ENCODE measurements at regions not wholly inside any gene's neighbourhood (a gene's known extent, or its start where the extent isn't known, plus 50 kb on each side); places are given as distances from the start of the nearest gene placed in this dataset.

DNA sequence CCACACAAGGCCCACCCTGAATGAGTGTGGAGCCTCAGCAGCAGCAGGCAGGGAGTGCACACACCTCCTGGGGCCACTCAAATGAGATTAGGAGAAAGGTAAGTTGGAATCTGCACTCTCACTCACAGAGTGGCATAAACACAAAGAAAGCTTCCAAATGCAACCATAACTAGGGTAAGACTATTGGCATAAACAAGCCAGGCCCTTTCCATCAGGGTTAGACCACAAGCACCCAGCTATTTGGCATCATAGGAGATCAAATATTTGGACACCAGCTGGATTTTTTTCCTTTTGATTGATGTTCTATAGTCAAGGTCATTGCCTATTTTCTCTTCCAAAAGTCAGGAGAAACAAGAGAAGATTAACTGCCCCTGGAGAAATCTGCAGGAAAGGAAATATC is 471.5 kb downstream of the TXNL1 start:
- no peak overlapping the region for H3K4me3 ChIP-seq (ENCODE audit: low read length)

DNA sequence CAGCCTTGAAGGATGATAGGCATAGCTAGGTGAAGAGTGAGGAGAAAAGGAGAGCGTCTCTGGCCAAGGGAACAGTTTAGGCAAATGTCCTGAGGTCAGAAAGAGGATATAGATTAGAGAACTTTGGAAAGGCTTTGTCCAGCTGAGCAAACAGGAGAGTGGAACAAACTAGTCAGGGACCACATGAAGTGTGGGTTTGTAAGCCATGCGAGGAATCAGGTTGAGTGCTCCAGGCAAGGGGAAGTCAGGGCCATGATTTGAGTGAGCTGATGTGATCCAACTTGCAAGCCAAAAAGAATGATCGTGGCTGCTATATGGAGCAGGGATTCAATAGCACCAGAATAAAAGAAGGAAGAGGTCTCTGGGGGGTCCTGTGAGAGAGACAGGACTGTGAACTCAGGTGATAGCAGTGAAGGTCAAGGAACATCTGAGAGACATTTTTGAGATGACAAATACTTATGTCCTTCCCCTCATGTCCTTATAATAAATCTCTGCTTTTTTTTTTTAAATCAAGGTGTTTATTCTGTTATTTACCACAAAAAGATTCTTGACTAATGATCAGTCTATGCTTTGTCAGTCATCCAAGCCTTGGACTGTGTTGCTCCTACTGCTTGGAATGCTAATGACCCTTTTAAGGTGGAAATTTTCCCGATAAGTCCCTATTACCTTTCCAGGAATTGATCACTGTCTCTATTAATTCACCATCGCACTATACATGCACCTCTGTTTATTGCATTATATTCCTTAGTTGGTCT is 472.6 kb downstream of the TXNL1 start:
- peaks cover 3% of the 10 kb centered on the region; the same call in 1 of the 2 replicates for H3K4me1 ChIP-seq (ENCODE audit: control insufficient read depth, insufficient read depth, low read length)
- whole genome bisulfite sequencing (ENCODE audit: insufficient coverage, insufficient read length) = no CpG with 5 or more reads among the region's 5 CpGs
- H3K27ac ChIP-seq (ENCODE audit: low read length) = no peak overlapping the region
- H3K4me3 ChIP-seq (ENCODE audit: low read length) = no peak overlapping the region
- DNase-seq (ENCODE audit: low read depth, low spot score) = no peak
- no peaks in the 10 kb centered on the region for H3K9me3 ChIP-seq (ENCODE audit: control insufficient read depth, insufficient read depth, low read length)
- H3K36me3 ChIP-seq (ENCODE audit: control insufficient read depth, insufficient read depth, low read length) = no peaks in the 10 kb centered on the region
- no peaks in the 10 kb centered on the region for H3K27me3 ChIP-seq (ENCODE audit: control insufficient read depth, insufficient read depth, low read length)

More for the DNA sequence above, 471.5 kb downstream of the TXNL1 start:
- Histone ChIP-seq H3K36me3 (ENCODE audit: control insufficient read depth, insufficient read depth, low read length) (no peaks in the 10 kb centered on the region), H3K27ac (ENCODE audit: low read length) (no peak overlapping the region), H3K9me3 (ENCODE audit: control insufficient read depth, insufficient read depth, low read length) (no peaks in the 10 kb centered on the region), H3K27me3 (ENCODE audit: control insufficient read depth, insufficient read depth, low read length) (no peaks in the 10 kb centered on the region), H3K4me1 (ENCODE audit: control insufficient read depth, insufficient read depth, low read length) (peaks cover 3% of the 10 kb centered on the region; the same call in 1 of the 2 replicates)
- no peak for DNase-seq (ENCODE audit: low read depth, low spot score)

- no CpG with 5 or more reads among the region's 5 CpGs for WGBS (ENCODE audit: insufficient coverage, insufficient read length)
- H3K27me3 ChIP-seq (ENCODE audit: control insufficient read depth, insufficient read depth, low read length) = no peaks in the 10 kb centered on the region
- no peak for DNase-seq (ENCODE audit: low read depth, low spot score)
- no peaks in the 10 kb centered on the region for H3K9me3 ChIP-seq (ENCODE audit: control insufficient read depth, insufficient read depth, low read length)
- H3K27ac ChIP-seq (ENCODE audit: low read length) = no peak overlapping the region
- H3K4me1 ChIP-seq (ENCODE audit: control insufficient read depth, insufficient read depth, low read length) = no peaks in the 10 kb centered on the region
- no peak overlapping the region for H3K4me3 ChIP-seq (ENCODE audit: low read length)
- H3K36me3 ChIP-seq (ENCODE audit: control insufficient read depth, insufficient read depth, low read length) = no peaks in the 10 kb centered on the region
Measured at GRCh38 chr18:56162311-56163265, 475.8 kb downstream of the TXNL1 start.

DNA sequence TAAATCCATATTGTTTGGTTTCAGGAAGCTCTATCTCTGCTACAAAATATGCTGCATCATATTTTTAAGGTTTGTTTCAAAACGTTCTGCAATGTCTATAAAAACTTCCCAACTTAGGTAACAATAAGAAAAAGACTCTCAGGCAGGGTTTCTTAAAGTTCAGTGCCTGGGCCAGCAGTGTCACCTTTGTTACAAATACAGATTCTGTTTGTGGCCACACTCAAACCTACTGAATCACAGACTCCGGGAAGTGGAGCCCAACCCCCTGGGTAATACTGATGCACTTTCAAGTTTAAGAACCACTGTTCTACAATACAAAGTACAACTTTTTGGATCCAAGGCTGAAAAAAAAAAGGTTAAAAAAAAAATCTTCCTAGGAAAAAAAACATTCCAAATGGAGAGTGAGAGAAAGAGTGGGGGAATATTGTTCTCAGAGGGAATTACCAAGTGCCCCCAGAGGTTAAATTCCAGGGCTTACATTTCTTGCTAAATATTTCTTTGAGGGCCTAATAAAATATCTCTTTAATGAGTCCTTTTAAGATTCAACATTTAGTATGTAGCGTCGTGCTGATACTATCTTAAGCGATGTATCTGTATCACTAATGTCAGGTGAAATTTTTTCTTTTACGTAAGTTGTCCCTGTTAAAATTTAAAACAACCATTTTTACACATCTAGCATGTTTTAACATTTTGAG is 476.7 kb downstream of the TXNL1 start:
- Histone ChIP-seq H3K27me3 (ENCODE audit: control insufficient read depth, insufficient read depth, low read length) (no peaks in the 10 kb centered on the region), H3K4me1 (ENCODE audit: control insufficient read depth, insufficient read depth, low read length) (no peaks in the 10 kb centered on the region), H3K27ac (ENCODE audit: low read length) (no peak overlapping the region), H3K9me3 (ENCODE audit: control insufficient read depth, insufficient read depth, low read length) (no peaks in the 10 kb centered on the region), H3K4me3 (ENCODE audit: low read length) (no peak overlapping the region), H3K36me3 (ENCODE audit: control insufficient read depth, insufficient read depth, low read length) (no peaks in the 10 kb centered on the region)
- no peak for DNase-seq (ENCODE audit: low read depth, low spot score)
- no CpG with 5 or more reads among the region's 6 CpGs for WGBS (ENCODE audit: insufficient coverage, insufficient read length)

DNA sequence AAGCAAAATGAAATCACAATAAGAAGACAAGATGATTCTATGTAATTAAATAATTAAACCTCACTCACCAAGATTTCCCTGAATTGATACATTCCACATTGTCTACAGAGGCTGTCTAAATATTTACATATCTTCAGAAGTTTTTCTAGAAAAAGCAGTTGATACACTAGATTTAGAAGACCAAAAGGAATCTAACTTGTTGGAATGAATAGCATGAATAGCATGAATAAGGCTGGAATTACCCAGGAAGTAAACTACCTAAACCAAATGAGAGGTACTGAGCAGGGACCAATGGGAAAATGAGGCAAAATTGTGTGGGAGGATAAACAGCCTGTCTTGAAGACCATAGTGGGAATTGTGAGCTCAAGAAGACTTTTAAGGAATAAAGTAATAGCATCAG is 479.7 kb downstream of the TXNL1 start:
- no peak for DNase-seq (ENCODE audit: low read depth, low spot score)
- Histone ChIP-seq H3K9me3 (ENCODE audit: control insufficient read depth, insufficient read depth, low read length) (no peaks in the 10 kb centered on the region), H3K36me3 (ENCODE audit: control insufficient read depth, insufficient read depth, low read length) (no peaks in the 10 kb centered on the region), H3K4me3 (ENCODE audit: low read length) (no peak overlapping the region), H3K27ac (ENCODE audit: low read length) (no peak overlapping the region), H3K27me3 (ENCODE audit: control insufficient read depth, insufficient read depth, low read length) (no peaks in the 10 kb centered on the region), H3K4me1 (ENCODE audit: control insufficient read depth, insufficient read depth, low read length) (no peaks in the 10 kb centered on the region)

- no peaks in the 10 kb centered on the region for H3K9me3 ChIP-seq (ENCODE audit: control insufficient read depth, insufficient read depth, low read length)
- no peaks in the 10 kb centered on the region for H3K4me1 ChIP-seq (ENCODE audit: control insufficient read depth, insufficient read depth, low read length)
- no peak overlapping the region for H3K27ac ChIP-seq (ENCODE audit: low read length)
- H3K27me3 ChIP-seq (ENCODE audit: control insufficient read depth, insufficient read depth, low read length) = no peaks in the 10 kb centered on the region
- H3K36me3 ChIP-seq (ENCODE audit: control insufficient read depth, insufficient read depth, low read length) = no peaks in the 10 kb centered on the region
- no peak overlapping the region for H3K4me3 ChIP-seq (ENCODE audit: low read length)
- no peak for DNase-seq (ENCODE audit: low read depth, low spot score)
Measured at GRCh38 chr18:56157541-56157940, 480.9 kb downstream of the TXNL1 start.

DNA sequence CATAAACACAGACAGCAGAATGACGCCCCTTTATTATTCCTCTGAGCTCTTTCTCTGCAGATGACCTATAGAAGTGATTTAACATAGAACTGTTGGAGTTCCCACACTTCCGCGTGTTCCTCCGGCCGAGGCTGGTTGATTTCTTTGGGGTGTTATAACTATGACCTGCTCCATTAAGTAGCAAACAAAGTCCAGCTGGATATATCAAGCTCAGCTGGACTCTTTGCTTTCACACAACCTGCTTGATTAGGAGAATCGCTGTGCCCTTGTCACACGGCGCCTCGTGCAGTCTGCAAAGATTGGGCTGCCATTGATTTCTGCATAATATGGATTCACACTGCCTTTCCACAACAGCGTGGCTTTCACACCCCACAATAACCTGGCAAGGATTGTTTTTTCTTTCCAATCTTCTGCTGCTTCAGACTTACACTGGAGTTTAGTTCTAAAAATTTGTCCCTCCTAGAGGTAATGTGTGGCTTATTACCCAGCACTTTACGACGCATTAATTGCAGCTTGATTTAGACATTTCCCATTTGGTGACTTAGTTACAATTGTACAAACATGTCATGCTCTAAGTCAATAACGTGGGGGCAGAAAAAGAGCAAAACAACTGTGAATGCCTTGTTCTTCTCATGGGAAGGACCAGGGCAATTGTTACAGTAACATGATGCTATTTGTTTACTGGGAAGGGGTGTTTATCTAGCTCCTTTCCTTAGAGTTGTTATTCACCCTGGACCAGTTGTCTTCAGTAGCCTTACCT is 485.7 kb downstream of the TXNL1 start:
- Histone ChIP-seq H3K4me1 (ENCODE audit: control insufficient read depth, insufficient read depth, low read length) (no peaks in the 10 kb centered on the region), H3K9me3 (ENCODE audit: control insufficient read depth, insufficient read depth, low read length) (no peaks in the 10 kb centered on the region), H3K27me3 (ENCODE audit: control insufficient read depth, insufficient read depth, low read length) (no peaks in the 10 kb centered on the region), H3K36me3 (ENCODE audit: control insufficient read depth, insufficient read depth, low read length) (no peaks in the 10 kb centered on the region), H3K27ac (ENCODE audit: low read length) (no peak overlapping the region), H3K4me3 (ENCODE audit: low read length) (no peak overlapping the region)
- no peak for DNase-seq (ENCODE audit: low read depth, low spot score)
- WGBS (ENCODE audit: insufficient coverage, insufficient read length) = no CpG with 5 or more reads among the region's 13 CpGs

- Histone ChIP-seq H3K4me1 (ENCODE audit: control insufficient read depth, insufficient read depth, low read length) (no peaks in the 10 kb centered on the region), H3K27ac (ENCODE audit: low read length) (no peak overlapping the region)
- no peak for DNase-seq (ENCODE audit: low read depth, low spot score)
Measured at GRCh38 chr18:56148373-56148772, 490.0 kb downstream of the TXNL1 start.

GRCh38 chr18:56146565-56146964 is 491.8 kb downstream of the TXNL1 start:
- H3K4me3 ChIP-seq (ENCODE audit: low read length) = no peak overlapping the region
- no peak for DNase-seq (ENCODE audit: low read depth, low spot score)
- WGBS (ENCODE audit: insufficient coverage, insufficient read length) = no CpG with 5 or more reads among the region's 1 CpG
- H3K9me3 ChIP-seq (ENCODE audit: control insufficient read depth, insufficient read depth, low read length) = no peaks in the 10 kb centered on the region
- H3K4me1 ChIP-seq (ENCODE audit: control insufficient read depth, insufficient read depth, low read length) = no peaks in the 10 kb centered on the region
- no peaks in the 10 kb centered on the region for H3K36me3 ChIP-seq (ENCODE audit: control insufficient read depth, insufficient read depth, low read length)
- no peak overlapping the region for H3K27ac ChIP-seq (ENCODE audit: low read length)
- no peaks in the 10 kb centered on the region for H3K27me3 ChIP-seq (ENCODE audit: control insufficient read depth, insufficient read depth, low read length)

More at GRCh38 chr18:56148373-56148772, 490.0 kb downstream of the TXNL1 start:
- no peaks in the 10 kb centered on the region for H3K36me3 ChIP-seq (ENCODE audit: control insufficient read depth, insufficient read depth, low read length)
- no peaks in the 10 kb centered on the region for H3K27me3 ChIP-seq (ENCODE audit: control insufficient read depth, insufficient read depth, low read length)
- H3K4me3 ChIP-seq (ENCODE audit: low read length) = no peak overlapping the region
- no peaks in the 10 kb centered on the region for H3K9me3 ChIP-seq (ENCODE audit: control insufficient read depth, insufficient read depth, low read length)

DNA sequence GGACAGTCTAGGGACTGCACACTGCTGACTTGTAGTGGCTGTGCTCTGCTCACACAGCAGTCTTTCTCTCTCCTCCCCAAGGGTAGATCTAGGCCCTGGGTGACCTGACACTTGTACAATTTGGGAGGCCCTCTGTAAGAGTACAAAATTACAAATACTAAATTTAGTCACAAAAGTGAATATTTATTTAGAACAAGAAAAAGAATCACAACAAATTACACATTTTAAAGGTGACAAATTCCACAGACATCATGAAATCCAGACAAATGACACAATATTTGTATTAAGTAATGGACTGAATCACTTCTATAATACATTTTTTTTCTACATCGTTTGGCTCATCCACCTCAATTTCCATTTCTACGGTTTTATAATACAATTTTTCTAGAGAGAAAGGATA is 496.4 kb downstream of the TXNL1 start:
- Histone ChIP-seq H3K9me3 (ENCODE audit: control insufficient read depth, insufficient read depth, low read length) (no peaks in the 10 kb centered on the region), H3K4me3 (ENCODE audit: low read length) (no peak overlapping the region), H3K36me3 (ENCODE audit: control insufficient read depth, insufficient read depth, low read length) (no peaks in the 10 kb centered on the region), H3K27me3 (ENCODE audit: control insufficient read depth, insufficient read depth, low read length) (no peaks in the 10 kb centered on the region), H3K4me1 (ENCODE audit: control insufficient read depth, insufficient read depth, low read length) (no peaks in the 10 kb centered on the region), H3K27ac (ENCODE audit: low read length) (no peak overlapping the region)
- DNase-seq (ENCODE audit: low read depth, low spot score) = no peak
- WGBS (ENCODE audit: insufficient coverage, insufficient read length) = no CpG with 5 or more reads among the region's 2 CpGs
